Neuronal stem cell (in vitro differentiated cells): ENCODE measurements at regions not wholly inside any gene's neighbourhood (a gene's known extent, or its start where the extent isn't known, plus 50 kb on each side); places are given as distances from the start of the nearest gene placed in this dataset.

Experiments used
- DNase-seq: peaks from one replicate; pipeline ENCODE4 v3.0.0-alpha.2; 2013; ENCODE audit warnings: low spot score
- H2AFZ ChIP-seq: one replicate; pipeline ENCODE4 v1.6.1; 2013; ENCODE audit warnings: mild to moderate bottlenecking, low read length, inconsistent platforms
- H2AK5ac ChIP-seq: 2 replicates; pipeline ENCODE4 v1.6.1; 2013; ENCODE audit warnings: low read depth, mild to moderate bottlenecking, inconsistent platforms, low read length, moderate library complexity, mixed read lengths
- H2BK120ac ChIP-seq: 2 replicates; pipeline ENCODE4 v1.6.1; 2013; ENCODE audit warnings: low read depth, mild to moderate bottlenecking, inconsistent platforms, low read length, moderate library complexity, mixed read lengths
- H2BK12ac ChIP-seq: one replicate; pipeline ENCODE4 v1.6.1; 2013; ENCODE audit warnings: low read length, inconsistent platforms
- H2BK15ac ChIP-seq: 2 replicates; pipeline ENCODE4 v1.6.1; 2013; ENCODE audit warnings: mild to moderate bottlenecking, low read length, inconsistent platforms, mixed read lengths
- H2BK5ac ChIP-seq: one replicate; pipeline ENCODE4 v1.6.1; 2013; ENCODE audit warnings: inconsistent platforms, mild to moderate bottlenecking, low read length, moderate library complexity
- H3K14ac ChIP-seq: one replicate; pipeline ENCODE4 v1.6.1; 2013; ENCODE audit warnings: low read length, inconsistent platforms
- H3K18ac ChIP-seq: 2 replicates; pipeline ENCODE4 v1.6.1; 2013; ENCODE audit warnings: low read length, inconsistent platforms
- H3K23ac ChIP-seq: 2 replicates; pipeline ENCODE4 v1.6.1; 2013; ENCODE audit warnings: low read depth, mild to moderate bottlenecking, mixed read lengths, low read length, inconsistent platforms; ENCODE audit not compliant: poor library complexity
- H3K27ac ChIP-seq: replicated peaks from 3 replicates; pipeline ENCODE4 v1.5.1; 2013; ENCODE audit warnings: low read length, inconsistent platforms
- H3K27me3 ChIP-seq, 3 experiments: 2 replicates each; pipeline ENCODE4 v1.6.1; 2013; ENCODE audit warnings: low read length in 3 of 3, mild to moderate bottlenecking in 2 of 3, inconsistent platforms in 1 of 3, low read depth in 1 of 3, mixed read lengths in 1 of 3, moderate library complexity in 1 of 3; ENCODE audit not compliant: control insufficient read depth in 3 of 3, insufficient read depth in 3 of 3
- H3K36me3 ChIP-seq, 2 donors: replicated peaks in 1 of 2; 2 replicates each; pipeline ENCODE4 v1.6.1; 2013; ENCODE audit warnings: low read length in 2 of 2; ENCODE audit not compliant: control insufficient read depth in 2 of 2, insufficient read depth in 2 of 2
- H3K4ac ChIP-seq: 2 replicates; pipeline ENCODE4 v1.6.1; 2013; ENCODE audit warnings: inconsistent platforms, mild to moderate bottlenecking, low read length, moderate library complexity
- H3K4me1 ChIP-seq, 2 donors: 1 replicate in 1 of 2; 2 replicates in 1 of 2; pipeline ENCODE4 v1.6.1; 2013; ENCODE audit warnings: low read length in 2 of 2, low read depth in 1 of 2; ENCODE audit not compliant: control insufficient read depth in 2 of 2, insufficient read depth in 1 of 2
- H3K4me2 ChIP-seq: one replicate; pipeline ENCODE4 v1.6.1; 2013; ENCODE audit warnings: mild to moderate bottlenecking, low read length, inconsistent platforms; ENCODE audit not compliant: insufficient read depth, poor library complexity, severe bottlenecking
- H3K4me3 ChIP-seq, 2 donors: 2 replicates each; pipeline ENCODE4 v1.5.1; 2013; ENCODE audit warnings: low read length in 2 of 2, mild to moderate bottlenecking in 2 of 2, inconsistent platforms in 1 of 2, moderate library complexity in 1 of 2
- H3K79me1 ChIP-seq: one replicate; pipeline ENCODE4 v1.6.1; 2013; ENCODE audit warnings: low read depth, mild to moderate bottlenecking, inconsistent platforms, low read length, moderate library complexity
- H3K9ac ChIP-seq: one replicate; pipeline ENCODE4 v1.6.1; 2013; ENCODE audit warnings: mild to moderate bottlenecking, low read depth, low read length, inconsistent platforms; ENCODE audit not compliant: poor library complexity
- H3K9me3 ChIP-seq, 2 donors: replicated peaks in 1 of 2; 2 replicates each; pipeline versions ENCODE3 to v1.6.1; 2013; ENCODE audit warnings: low read length in 2 of 2, mild to moderate bottlenecking in 2 of 2, inconsistent platforms in 1 of 2, low read depth in 1 of 2, mixed read lengths in 1 of 2, moderate library complexity in 1 of 2; ENCODE audit not compliant: control insufficient read depth in 2 of 2, insufficient read depth in 1 of 2
- H4K8ac ChIP-seq: one replicate; pipeline ENCODE4 v1.6.1; 2013; ENCODE audit warnings: low read depth, mild to moderate bottlenecking, inconsistent platforms, low read length, moderate library complexity
- H4K91ac ChIP-seq: one replicate; pipeline ENCODE4 v1.6.1; 2013; ENCODE audit warnings: low read length, low read depth, mild to moderate bottlenecking, inconsistent platforms; ENCODE audit not compliant: poor library complexity
- WGBS, 2 donors: extraction: QIAGEN DNeasy Blood & Tissue Kit; methylation state at CpG; one replicate each; pipeline ENCODE4 v1.1.7; 2013; ENCODE audit warnings: missing lambda C conversion rate in 2 of 2, mixed read lengths in 1 of 2; ENCODE audit not compliant: insufficient read length in 2 of 2, insufficient replicate concordance in 1 of 2; ENCODE audit errors: extremely low coverage in 2 of 2; 5-methylcytosine and 5-hydroxymethylcytosine counted together

DNA sequence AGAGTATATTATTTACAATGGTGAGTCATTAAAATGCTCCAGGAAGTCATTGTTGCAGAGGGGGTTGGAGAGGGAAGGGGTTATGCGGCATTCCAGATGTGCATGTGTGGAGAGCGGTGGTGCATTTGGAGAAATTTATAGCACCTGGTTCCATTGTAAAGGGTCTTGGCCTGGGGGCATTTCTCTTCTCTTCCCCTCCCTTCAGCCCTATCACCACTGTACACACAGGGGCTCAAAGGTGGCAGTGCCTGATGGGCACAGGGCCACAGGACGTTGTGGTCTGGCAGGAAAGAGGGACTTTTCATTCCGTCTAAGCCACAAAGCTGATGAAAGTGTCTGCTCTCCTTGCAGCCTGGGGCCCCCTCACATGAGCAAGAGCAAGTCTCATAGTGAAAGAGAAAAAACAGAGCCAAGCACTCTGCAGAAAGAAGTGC lies 442.4 kb upstream of the ZNF462 start:
- Histone ChIP-seq H3K27me3 (peaks cover 0 to 2% (median 0%) of the 10 kb centered on the region in 3 experiments), H3K4ac (no peak overlapping the region), H4K8ac (no peak overlapping the region), H3K9me3 (no peaks in the 10 kb centered on the region), H3K4me2 (no peak overlapping the region), H3K4me1 (no peaks in the 10 kb centered on the region), H2BK120ac (no peak overlapping the region), H2BK15ac (no peak overlapping the region), H3K27ac (no peak overlapping the region), H3K79me1 (no peaks in the 10 kb centered on the region), H2AFZ (peak overlapping the region; percentile 37), H3K36me3 (no peaks in the 10 kb centered on the region), H3K18ac (no peak overlapping the region), H4K91ac (no peak overlapping the region), H2BK12ac (no peak overlapping the region), H2AK5ac (no peak overlapping the region), H3K4me3 (no peak overlapping the region), H3K9ac (no peak overlapping the region), H3K14ac (no peak overlapping the region), H2BK5ac (no peak overlapping the region), H3K23ac (no peak overlapping the region)
- no peak for DNase-seq
- WGBS, 2 donors, result no CpG with 5 or more reads among the region's 4 CpGs

DNA sequence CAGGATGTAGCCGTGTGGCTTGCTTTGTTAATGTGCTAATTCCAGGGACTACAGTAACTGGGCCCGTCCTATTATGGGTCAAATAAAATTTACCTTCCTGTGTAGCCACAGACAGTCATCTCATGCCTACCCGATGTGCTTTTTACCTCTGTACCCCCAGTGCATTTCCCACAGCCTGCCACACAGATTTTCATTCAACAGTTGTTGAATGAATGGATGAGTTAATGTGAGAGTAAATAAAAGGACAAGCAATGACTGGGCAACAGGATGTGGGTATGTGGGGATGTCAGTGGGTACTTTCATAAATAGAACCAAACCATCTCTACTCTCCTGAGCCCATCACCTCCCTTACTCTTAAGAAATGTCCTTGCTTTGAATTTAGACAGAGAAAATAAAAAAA lies 441.2 kb upstream of the ZNF462 start:
- Histone ChIP-seq H3K27ac (no peak overlapping the region), H2BK5ac (no peak overlapping the region), H3K23ac (no peak overlapping the region), H3K14ac (no peak overlapping the region), H2BK120ac (no peak overlapping the region), H3K18ac (no peak overlapping the region), H4K91ac (no peak overlapping the region), H3K4me1 (no peaks in the 10 kb centered on the region), H2BK15ac (no peak overlapping the region), H3K4me3 (no peak overlapping the region), H3K27me3 (peaks cover 0 to 2% (median 0%) of the 10 kb centered on the region in 3 experiments), H3K4ac (no peak overlapping the region), H2BK12ac (no peak overlapping the region), H3K36me3 (no peaks in the 10 kb centered on the region), H3K79me1 (no peaks in the 10 kb centered on the region), H2AK5ac (no peak overlapping the region), H2AFZ (no peak overlapping the region), H3K4me2 (no peak overlapping the region), H3K9ac (no peak overlapping the region), H4K8ac (no peak overlapping the region), H3K9me3 (no peaks in the 10 kb centered on the region)
- no peak for DNase-seq
- no CpG with 5 or more reads among the region's 3 CpGs for WGBS, 2 donors

GRCh38 chr9:106423575-106423974 lies 439.4 kb upstream of the ZNF462 start:
- Histone ChIP-seq H3K4me1 (no peaks in the 10 kb centered on the region), H3K4me3 (no peak overlapping the region), H3K9ac (no peak overlapping the region), H2BK120ac (no peak overlapping the region), H4K91ac (no peak overlapping the region), H3K36me3 (no peaks in the 10 kb centered on the region), H2BK15ac (no peak overlapping the region), H3K14ac (no peak overlapping the region), H3K18ac (no peak overlapping the region), H3K27me3 (no peaks in the 10 kb centered on the region), H2BK5ac (no peak overlapping the region), H2AK5ac (no peak overlapping the region), H3K23ac (no peak overlapping the region), H3K79me1 (no peaks in the 10 kb centered on the region), H4K8ac (no peak overlapping the region), H2AFZ (no peak overlapping the region), H2BK12ac (no peak overlapping the region), H3K4ac (no peak overlapping the region), H3K9me3 (no peaks in the 10 kb centered on the region), H3K4me2 (no peak overlapping the region), H3K27ac (no peak overlapping the region)
- WGBS, 2 donors, result no CpG with 5 or more reads among the region's 2 CpGs
- DNase-seq, result no peak

DNA sequence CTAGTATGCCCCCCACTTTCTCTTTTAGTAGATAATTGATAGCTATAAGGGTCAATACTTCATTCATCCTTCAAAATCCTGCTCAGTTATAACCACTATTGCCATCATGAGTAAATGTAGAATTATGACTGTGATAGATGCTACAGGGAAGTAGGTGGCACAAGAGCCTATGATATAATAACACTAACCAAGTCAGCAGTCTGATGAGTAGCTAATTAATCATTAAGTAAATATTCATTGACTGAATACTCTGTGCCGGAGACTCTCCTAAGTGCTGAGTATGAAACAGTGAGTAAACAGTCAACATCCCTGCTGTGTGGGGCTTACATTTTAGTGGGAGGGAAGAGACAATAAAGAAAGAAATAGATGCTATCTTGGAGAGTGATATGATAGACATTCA lies 430.3 kb upstream of the ZNF462 start:
- H3K9ac ChIP-seq, result no peak overlapping the region
- WGBS, 2 donors, result no CpG with 5 or more reads among the region's 1 CpG
- no peak for DNase-seq

More for the DNA sequence above, 430.3 kb upstream of the ZNF462 start:
- H3K4me1 ChIP-seq, result no peaks in the 10 kb centered on the region
- no peak overlapping the region for H4K8ac ChIP-seq
- no peak overlapping the region for H2BK15ac ChIP-seq
- H3K4me2 ChIP-seq, result no peak overlapping the region
- H3K4me3 ChIP-seq, result no peak overlapping the region
- H3K18ac ChIP-seq, result no peak overlapping the region
- H3K27ac ChIP-seq, result no peak overlapping the region
- no peaks in the 10 kb centered on the region for H3K79me1 ChIP-seq
- H2AFZ ChIP-seq, result no peak overlapping the region
- H2BK12ac ChIP-seq, result no peak overlapping the region
- no peaks in the 10 kb centered on the region for H3K36me3 ChIP-seq
- H2AK5ac ChIP-seq, result no peak overlapping the region
- no peak overlapping the region for H3K14ac ChIP-seq
- no peaks in the 10 kb centered on the region for H3K9me3 ChIP-seq
- no peak overlapping the region for H3K4ac ChIP-seq
- H3K27me3 ChIP-seq, result no peaks in the 10 kb centered on the region
- no peak overlapping the region for H4K91ac ChIP-seq
- no peak overlapping the region for H2BK5ac ChIP-seq
- no peak overlapping the region for H3K23ac ChIP-seq
- no peak overlapping the region for H2BK120ac ChIP-seq
